VCaP (cell line): ENCODE measurements at regions not wholly inside any gene's neighbourhood (a gene's known extent, or its start where the extent isn't known, plus 50 kb on each side); places are given as distances from the start of the nearest gene placed in this dataset.

Source experiments
- H3K27ac ChIP-seq: fragments of 450-650 bp; 2 replicates; pipeline ENCODE4 v1.5.1; 2017
- CTCF ChIP-seq: fragments of 450-650 bp; conservative IDR thresholded peaks from 2 replicates; pipeline ENCODE4 v1.5.1; 2017; ENCODE audit warnings: mild to moderate bottlenecking, moderate library complexity

- H3K27ac ChIP-seq: no peak overlapping the region
- TF ChIP-seq CTCF: no peak
These were observed 1405.9 kb upstream of the ALCAM start for GRCh38 chr3:103960819-103961218.

GRCh38 chr3:103963599-103963998 lies 1403.1 kb upstream of the ALCAM start:
- H3K27ac ChIP-seq: no peak overlapping the region
- no peak for TF ChIP-seq CTCF

GRCh38 chr3:103965764-103966163 lies 1400.9 kb upstream of the ALCAM start:
- no peak for TF ChIP-seq CTCF
- no peak overlapping the region for H3K27ac ChIP-seq

- no peak overlapping the region for H3K27ac ChIP-seq
- no peak for TF ChIP-seq CTCF
These were observed 1400.0 kb upstream of the ALCAM start for GRCh38 chr3:103966749-103967148.

- no peak for TF ChIP-seq CTCF
- no peak overlapping the region for H3K27ac ChIP-seq
These were observed 1398.6 kb upstream of the ALCAM start for GRCh38 chr3:103968131-103968530.

GRCh38 chr3:103968751-103969150 lies 1398.0 kb upstream of the ALCAM start:
- no peak for TF ChIP-seq CTCF
- no peak overlapping the region for H3K27ac ChIP-seq

- no peak for TF ChIP-seq CTCF
- no peak overlapping the region for H3K27ac ChIP-seq
These were observed 1389.8 kb upstream of the ALCAM start for GRCh38 chr3:103976931-103977339.

GRCh38 chr3:103977417-103977816 lies 1389.3 kb upstream of the ALCAM start:
- no peak for TF ChIP-seq CTCF
- H3K27ac ChIP-seq: no peak overlapping the region
